ENCODE measurements at regions not wholly inside any gene's neighbourhood (a gene's known extent, or its start where the extent isn't known, plus 50 kb on each side); places are given as distances from the start of the nearest gene placed in this dataset.

DNA sequence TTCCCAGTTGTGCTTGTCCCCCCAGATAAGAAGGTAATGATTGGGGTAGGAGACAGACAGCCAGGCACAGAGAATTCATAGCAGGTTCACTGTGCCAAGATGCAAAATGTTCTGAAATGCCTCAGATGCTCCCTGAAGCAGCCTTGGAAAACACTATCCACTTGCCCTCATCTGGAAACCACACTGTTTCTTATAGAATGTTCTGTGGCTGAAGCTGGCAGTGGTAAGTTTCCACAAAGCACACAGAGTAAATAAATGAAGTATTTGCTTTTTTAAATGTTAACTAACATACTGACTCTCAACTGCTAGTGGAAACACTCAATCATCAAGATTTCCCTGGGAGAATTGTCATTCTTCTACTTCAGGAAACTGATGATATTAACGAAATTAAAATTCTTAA is 311.4 kb downstream of the PRDM5 start:
- no peak for TF ChIP-seq FOXM1 (IDR thresholded peaks at IDR 0.05; ENCODE audit: borderline replicate concordance, low read depth)
- no peak for TF ChIP-seq RAD21 (IDR thresholded peaks at IDR 0.05; ENCODE audit: low read depth)
- TF ChIP-seq CREB1 (IDR thresholded peaks at IDR 0.05; ENCODE audit: low read depth): no peak
- no peak for TF ChIP-seq REST (IDR thresholded peaks at IDR 0.05; ENCODE audit: low read depth)
- no peak for TF ChIP-seq TAF1 (IDR thresholded peaks at IDR 0.05; ENCODE audit: low read depth)
- TF ChIP-seq NFIC (IDR thresholded peaks at IDR 0.05): no peak
- TF ChIP-seq MAX (IDR thresholded peaks at IDR 0.05): no peak
- TF ChIP-seq EP300 (IDR thresholded peaks at IDR 0.05; ENCODE audit: borderline replicate concordance): no peak
- TF ChIP-seq EGR1 (IDR thresholded peaks at IDR 0.05): no peak
- TF ChIP-seq ZBTB7A (IDR thresholded peaks at IDR 0.05; ENCODE audit: low read depth): no peak

All from Ishikawa (cell line).